AG09319 (cell line): ENCODE measurements at regions not wholly inside any gene's neighbourhood (a gene's known extent, or its start where the extent isn't known, plus 50 kb on each side); places are given as distances from the start of the nearest gene placed in this dataset.

ENCODE experiments used
- DNase-seq: peaks from one replicate; pipeline ENCODE4 v3.0.0-alpha.2; 2010; ENCODE audit warnings: low read depth; ENCODE audit errors: extremely low read depth
- TF ChIP-seq, protein P1 (sequence below): IDR thresholded peaks from 2 replicates; pipeline ENCODE4 v1.5.1; 2011; ENCODE audit warnings: low read depth, mild to moderate bottlenecking, inconsistent platforms, low read length, moderate library complexity

- TF ChIP-seq, protein P1, sequence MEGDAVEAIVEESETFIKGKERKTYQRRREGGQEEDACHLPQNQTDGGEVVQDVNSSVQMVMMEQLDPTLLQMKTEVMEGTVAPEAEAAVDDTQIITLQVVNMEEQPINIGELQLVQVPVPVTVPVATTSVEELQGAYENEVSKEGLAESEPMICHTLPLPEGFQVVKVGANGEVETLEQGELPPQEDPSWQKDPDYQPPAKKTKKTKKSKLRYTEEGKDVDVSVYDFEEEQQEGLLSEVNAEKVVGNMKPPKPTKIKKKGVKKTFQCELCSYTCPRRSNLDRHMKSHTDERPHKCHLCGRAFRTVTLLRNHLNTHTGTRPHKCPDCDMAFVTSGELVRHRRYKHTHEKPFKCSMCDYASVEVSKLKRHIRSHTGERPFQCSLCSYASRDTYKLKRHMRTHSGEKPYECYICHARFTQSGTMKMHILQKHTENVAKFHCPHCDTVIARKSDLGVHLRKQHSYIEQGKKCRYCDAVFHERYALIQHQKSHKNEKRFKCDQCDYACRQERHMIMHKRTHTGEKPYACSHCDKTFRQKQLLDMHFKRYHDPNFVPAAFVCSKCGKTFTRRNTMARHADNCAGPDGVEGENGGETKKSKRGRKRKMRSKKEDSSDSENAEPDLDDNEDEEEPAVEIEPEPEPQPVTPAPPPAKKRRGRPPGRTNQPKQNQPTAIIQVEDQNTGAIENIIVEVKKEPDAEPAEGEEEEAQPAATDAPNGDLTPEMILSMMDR: no peak
Measured at GRCh38 chr2:43157506-43158246, 68.7 kb downstream of the ZFP36L2 start.

GRCh38 chr2:43155851-43156411 is 70.5 kb downstream of the ZFP36L2 start:
- TF ChIP-seq, protein P1: no peak
- no peak for DNase-seq

More at GRCh38 chr2:43157506-43158246, 68.7 kb downstream of the ZFP36L2 start:
- DNase-seq: no peak

DNA sequence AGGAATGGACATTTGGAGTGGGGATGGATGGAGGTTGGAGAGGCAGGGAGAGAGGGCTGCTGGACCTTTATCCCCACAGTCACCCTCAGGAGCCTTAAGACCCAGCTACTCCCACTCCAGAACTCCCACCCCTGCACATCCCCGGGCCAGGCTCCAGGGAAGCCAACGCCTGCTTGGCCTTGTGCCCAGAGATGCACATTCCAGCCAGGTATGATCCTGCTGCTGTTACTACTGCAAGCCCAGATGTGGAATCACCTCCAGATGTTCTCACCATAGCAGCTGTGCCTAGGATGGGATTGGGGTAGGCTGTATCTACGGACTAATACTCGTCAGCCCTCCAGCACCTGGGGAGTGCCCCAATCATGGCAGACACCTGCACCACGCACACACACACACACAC is 71.7 kb downstream of the ZFP36L2 start:
- TF ChIP-seq, protein P1: no peak
- DNase-seq: no peak

DNA sequence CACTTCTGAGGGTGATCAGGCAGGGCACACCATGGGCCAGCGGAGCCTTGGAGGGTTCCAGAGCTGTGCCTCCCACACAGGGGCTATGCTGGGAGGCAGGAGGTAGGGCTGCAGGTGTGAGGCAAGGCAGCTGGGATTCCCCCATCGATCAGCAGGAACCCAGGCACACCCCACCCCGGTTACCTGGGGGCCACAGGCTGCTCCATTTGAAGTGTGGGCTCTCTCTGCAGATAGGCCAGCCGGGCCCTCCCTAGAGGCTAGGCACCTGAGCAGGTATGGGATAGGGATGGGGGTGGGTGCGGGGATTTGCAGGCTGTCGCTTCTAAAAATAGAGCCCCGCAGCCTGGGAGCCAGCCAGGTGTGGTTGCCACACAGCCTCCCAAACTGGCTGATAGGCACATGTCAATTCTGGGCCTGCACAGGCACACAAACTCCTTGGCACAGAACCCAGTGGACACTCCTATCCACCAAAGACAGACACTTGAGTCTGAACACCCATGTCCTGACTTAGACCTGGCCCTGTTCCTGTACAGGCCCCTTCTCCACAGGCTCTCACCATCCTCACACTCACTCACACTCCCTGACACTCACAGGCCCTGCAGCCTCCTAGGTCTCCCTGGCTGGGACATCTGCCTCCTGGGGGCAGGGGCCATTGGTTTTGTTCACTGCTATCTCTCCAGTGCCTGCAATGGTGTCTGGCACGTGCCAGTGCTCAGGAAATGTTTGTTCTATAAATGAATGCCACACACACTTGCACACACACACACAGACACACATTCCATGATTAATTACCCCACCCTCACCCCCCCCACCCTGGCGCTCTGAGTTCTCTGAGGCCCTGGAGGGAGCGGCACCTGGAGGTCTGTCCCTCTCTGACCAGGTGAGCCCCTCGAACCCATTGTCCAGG is 73.4 kb downstream of the ZFP36L2 start:
- TF ChIP-seq, protein P1: no peak
- no peak for DNase-seq

DNA sequence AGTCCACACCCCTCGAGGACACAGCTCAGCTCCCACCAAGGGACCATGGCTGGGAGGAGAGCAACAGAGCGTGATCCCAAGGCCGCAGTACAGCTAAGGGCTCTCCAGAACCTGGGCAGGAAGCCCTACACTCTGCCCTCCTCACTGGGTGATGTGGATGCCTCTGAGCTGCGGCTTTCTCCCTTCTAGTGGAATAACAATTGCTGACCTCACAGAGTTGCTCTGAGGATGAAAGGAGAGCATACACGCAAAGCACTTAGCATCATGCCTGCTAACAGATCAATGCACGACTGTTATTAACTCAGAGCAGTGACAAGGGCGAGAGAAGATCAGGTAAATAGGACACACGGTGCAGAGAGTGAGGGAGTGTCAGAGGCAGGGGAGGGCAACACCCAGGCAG is 74.2 kb downstream of the ZFP36L2 start:
- DNase-seq: no peak
- TF ChIP-seq, protein P1: no peak

GRCh38 chr2:43149482-43150107 is 76.8 kb downstream of the ZFP36L2 start:
- TF ChIP-seq, protein P1: no peak
- DNase-seq: no peak

DNA sequence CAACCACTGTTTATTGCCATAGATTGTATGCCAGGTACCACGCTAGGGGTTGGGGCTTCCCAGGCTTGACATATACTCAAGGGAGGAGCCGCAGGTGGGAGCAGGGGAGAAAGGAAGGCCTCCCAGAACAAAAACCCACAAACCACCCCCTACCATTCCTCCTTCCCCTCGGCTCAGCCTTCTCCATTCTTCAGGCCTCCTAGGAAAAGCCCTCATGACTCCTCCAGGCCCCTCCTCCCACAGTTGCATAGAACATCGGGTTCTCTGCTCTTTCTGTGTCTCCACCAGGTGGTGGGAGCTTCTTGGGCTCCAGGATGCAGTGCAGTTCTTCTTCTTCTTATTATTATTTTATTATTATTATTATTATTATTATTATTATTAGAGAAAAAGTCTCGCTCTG is 80.3 kb downstream of the ZFP36L2 start:
- no peak for DNase-seq
- TF ChIP-seq, protein P1: no peak
